T1000 (cell line): ENCODE measurements at regions not wholly inside any gene's neighbourhood (a gene's known extent, or its start where the extent isn't known, plus 50 kb on each side); places are given as distances from the start of the nearest gene placed in this dataset.

Source experiments
- DNase-seq: peaks from one replicate; lab custom pipeline; 2025; ENCODE audit warnings: mixed read lengths; lab: John Stamatoyannopoulos, UW

DNA sequence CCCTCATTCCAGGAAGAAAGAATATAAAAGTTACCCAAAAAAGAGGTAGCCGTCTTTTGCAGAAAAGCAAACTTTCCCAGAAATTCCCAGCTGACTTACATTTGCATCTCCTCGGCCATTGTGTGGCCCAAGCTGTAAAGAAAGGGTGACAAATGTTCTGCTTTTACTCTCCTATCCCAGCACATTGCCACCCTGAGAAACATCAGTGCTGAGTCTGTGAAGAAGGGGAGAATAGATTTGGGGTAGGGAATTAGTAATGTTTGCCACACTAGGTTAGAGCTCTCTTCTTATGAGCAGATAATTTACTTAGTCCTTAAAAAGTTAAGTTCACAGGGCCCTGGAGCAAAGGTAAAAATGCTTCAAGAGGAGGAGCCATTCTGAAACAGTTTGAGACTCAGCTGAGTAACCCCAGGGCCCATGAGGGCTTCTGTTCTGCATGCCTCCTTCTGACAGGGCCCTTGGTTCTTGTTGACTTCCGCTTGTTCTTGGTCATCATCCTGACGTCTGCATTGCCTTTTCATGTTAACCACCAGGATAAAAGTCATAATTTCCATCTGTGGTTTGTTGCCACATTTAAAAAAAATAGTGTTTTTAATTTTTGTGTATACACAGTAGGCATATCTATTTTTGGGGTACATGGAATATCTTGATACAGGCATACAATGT is 550.7 kb downstream of the RNF144A start:
- DNase-seq: no peak

DNA sequence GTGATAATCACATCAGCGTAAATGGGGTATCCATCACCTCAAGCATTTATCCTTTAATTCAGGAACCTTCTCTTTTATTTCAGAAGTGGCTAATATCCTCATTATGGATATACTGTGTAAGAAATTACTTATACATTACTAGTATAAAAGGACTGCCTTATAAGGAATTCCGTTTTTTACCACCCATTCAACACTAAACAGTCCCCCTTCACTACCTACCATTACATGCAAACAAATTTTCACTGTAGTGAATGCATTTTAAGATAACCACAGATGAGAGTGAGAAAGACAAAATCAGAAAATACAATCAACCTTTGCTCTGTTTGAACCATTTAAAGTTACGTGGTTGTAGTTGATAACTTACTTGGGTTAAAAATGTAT is 551.2 kb downstream of the RNF144A start:
- no peak for DNase-seq

DNA sequence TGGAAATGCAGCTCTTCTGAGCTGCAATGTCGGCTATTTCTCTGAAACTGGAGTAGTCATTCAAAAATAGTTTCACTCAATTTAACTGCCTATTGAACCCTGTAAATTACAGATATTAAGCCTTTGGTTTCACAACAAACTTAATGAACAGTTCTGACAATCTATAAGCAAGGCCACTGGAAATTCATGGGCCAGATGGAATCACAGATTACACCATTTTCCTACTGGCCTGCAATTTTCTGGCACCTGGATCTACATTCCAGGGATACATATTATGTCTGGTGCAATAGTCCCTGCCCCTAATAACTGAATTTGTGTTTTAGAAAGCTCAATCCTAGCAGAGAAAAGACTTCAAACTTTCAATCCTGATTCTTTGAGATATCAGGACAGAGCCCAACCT is 551.7 kb downstream of the RNF144A start:
- no peak for DNase-seq

DNA sequence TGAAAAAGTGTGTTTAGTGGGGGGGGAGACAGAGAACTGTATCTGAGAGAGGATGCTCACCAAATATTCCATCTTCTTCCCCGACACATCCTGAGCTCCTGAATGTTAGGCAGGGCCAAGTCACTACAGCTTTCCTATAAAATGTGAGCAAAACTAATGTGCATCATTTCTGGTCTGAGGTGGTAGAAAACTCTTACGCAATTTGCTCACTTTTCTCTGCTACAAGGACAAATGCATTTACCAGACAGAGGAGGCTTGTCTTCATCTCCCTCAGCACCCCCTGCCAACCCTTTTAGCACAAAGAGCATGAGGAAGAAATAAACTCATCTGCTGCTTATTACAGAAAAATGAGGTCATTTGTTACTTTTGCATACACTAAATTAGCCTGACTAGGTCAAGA is 554.0 kb downstream of the RNF144A start:
- DNase-seq: no peak

DNA sequence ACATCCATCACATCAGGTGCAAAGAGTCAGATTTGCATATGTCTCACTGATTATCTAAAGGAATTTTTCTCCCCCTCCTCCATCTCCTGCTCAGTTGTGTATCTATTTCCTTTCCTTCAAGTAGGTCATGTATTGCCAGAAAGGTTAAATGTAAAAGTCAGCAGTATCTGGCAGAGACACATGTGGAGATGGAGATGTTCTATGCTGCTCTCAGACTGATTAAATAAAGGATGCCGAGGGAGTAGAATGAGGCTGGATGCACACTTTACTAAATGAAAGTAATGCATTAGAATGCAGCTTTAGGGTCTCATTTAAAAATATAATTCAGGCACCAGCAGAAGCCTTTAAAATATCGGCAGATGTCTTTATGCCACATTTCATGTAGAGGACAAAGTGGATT is 555.3 kb downstream of the RNF144A start:
- DNase-seq: no peak

DNA sequence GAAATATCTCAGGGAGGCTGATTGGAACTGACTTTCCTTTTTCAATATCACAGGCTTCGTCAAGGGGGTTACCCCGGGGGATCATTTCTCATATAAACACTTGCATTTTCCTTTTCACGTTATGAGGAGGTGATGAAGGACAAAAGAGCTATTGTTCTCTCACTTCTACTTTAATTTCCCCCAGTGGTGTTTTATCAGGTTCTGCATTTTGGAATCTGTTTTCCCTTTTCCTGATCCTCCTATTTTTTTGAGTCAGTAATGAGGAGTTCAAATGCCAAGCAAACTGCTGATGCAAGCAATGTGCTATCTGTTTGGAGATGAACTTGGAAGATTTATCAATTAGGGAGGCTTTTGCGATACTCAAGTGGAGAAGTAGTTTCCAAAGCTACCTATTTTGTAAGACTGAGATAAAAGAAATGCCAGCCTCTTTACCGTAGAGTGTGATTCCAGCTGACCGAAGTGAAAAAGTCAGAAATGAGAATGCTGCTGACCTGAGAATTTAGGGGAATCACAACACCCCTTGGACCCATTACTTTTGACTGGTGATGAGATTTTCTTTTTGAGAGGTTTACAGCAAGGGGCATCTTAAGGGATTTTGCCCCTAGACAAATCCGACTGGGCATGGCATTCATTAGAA is 556.0 kb downstream of the RNF144A start:
- no peak for DNase-seq

DNA sequence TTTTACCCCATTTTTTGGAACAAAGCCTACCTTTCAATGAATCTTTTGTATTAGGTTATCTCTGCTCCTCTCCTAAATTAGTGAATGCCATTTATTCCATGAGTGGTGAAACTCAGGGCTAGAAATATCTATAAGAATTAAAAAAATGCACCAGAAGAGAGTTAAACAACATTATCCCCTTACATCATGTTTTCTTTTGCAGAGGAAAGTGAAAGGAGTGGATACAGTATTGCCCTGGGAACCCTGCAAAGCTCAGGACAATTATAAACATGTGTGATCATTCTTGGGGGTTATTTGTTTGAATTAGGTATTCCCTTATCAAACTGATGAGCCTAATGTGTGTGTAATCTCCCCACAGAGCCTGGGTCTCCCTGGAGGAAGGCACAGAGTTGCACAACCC is 559.2 kb downstream of the RNF144A start:
- no peak for DNase-seq

DNA sequence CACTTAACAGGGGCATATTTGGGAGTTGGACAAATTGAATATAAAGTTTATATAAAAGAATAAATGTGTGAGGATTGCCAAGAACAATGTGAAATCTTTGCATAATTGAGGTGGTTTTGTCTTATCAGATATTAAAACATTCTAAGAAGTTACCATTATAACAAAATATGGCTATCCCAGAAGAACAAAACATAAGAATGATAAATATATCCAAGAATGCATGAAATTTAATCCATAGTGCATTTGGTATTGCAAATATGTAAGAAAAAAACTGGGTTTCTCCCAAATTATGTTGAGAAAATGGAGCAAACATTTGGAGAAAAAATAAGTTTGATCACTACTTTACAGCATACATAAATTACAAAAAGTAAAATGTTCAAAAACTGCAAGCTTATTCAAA is 562.4 kb downstream of the RNF144A start:
- DNase-seq: no peak

DNA sequence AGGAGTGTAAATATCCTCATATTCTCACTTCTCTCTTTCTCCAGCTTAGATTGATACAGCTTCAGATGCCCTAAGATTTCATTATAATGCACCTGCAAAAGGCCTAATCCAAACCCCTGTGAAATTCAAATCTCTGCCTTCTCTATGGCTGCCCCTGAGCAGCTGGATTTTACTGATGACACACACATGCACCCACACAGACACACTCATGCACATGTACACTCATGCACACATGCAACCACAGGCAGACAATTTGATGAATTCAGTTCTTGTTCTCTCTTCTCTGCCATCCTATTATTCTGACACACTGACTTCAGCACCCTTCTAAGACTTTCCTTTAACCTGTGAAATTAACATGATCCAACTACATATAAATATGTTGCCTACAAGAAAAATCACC is 563.2 kb downstream of the RNF144A start:
- DNase-seq: no peak

DNA sequence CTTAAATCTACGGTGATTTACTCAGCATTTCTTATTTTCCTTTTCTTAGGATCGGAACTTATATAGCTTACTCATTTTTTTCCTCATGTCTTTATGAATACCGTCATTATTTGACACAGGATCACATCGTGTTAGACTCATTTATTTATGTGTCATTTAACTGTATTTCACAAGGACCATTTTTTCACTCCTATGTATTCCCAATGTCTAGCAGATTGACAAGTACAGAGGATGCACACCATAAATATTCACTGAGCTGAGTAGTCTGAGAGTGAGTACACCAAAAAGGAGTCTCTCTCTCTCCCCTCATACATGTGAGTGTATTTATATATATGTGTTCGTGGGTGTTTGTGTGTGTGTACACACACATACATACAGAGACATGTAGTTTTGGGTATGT is 573.5 kb downstream of the RNF144A start:
- DNase-seq: no peak

DNA sequence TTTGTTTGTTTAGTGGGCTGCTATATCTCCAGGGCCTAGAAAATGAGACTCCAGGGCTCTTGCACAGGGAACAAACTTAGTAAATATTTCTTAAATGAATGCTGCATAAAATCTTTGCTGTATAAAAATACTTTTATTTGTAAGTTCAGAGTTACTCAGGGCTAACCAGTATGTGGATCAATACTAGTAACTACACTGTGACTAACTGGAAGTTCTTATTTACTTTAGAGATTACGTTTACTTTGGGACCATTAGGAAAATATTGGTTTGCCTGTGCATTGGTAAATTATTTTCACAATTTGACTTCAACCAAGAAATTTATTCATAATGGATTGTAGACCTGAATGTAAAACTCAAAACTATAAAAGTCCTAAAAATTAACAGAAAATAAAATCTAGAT is 575.5 kb downstream of the RNF144A start:
- DNase-seq: no peak

DNA sequence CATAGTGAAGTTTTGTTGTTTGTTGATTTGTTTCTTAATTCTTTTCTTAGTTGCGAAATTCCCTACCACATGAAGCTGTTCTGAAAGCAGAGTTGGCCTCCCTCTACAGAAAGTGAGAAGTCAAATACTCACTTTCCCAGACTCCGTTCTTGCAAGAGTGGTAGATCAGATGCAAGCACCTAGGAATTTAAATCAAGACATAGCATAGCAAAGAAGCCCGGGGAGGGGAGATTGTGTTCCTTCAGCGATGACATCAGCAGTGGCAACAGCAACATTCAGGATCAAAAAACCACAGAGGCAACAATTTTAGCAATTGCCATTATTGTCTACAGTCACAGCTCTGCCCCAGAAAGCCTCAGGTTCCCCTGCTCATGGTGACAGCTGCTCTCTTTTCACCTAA is 580.0 kb downstream of the RNF144A start:
- no peak for DNase-seq

DNA sequence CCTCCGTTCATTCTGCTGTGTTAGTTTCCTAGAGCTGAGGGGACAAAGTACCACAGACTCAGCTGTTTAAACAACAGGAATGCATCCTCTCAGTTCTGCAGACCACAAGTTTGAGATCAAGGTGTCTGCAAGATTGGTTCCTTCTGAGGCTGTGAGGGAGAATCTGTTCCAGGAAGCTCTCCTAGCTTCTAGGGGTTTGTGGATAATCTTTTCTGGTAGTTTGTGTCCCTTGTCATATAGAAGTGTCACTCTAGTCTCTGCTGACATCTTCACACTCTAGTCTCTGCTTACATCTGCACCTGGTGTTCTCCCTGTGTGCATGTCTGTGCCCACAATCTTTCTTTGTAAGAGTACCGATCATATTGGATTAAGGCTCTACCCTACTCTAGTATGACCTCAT is 581.8 kb downstream of the RNF144A start:
- no peak for DNase-seq

DNA sequence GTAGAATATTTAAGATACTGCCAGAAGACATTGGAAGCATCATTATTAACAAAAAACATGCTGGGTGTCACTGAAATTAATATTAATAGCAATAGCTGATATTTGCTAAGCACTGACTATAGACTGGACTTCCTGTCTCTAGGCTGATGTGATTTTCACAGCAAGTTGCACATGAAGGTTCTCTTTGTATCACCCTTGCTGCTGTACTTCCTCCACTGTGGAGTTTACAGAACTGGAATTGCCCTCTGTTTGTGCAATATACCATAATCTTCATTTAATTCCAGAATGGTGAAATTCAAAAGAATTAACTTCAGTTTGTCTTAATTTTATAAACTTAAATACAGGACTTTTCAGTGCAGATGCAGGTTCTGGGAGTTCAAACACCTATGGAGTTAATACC is 585.1 kb downstream of the RNF144A start:
- no peak for DNase-seq

DNA sequence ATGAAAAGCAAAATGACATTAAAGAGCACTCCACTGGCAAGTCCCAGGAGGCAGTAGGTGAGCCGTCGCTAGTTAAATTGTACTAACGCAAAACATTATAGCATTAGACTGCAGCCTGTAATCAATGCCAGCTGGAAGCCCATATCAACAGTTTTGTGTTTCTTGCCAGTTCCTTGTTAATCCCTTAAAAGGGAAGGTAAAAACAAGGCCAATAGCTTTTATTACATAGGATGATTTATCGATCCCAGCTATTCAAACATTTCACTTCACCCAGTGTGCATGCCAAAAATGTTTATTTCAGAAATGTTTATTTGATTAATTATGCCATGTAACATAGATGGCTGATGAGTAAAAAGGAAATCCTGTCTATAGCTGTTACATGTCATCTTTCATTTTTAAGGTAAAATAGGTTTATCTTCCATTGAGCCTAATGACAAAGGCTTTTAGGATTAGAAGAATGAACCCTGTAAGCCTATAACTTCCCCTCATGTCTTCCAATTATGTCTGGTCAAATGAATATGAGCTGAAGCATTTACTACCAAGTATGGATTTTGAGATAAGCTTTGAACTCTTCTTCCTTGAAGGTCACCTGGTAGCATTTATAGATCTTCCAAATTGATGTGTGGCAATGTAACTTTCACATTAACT is 591.2 kb downstream of the RNF144A start:
- DNase-seq: no peak

DNA sequence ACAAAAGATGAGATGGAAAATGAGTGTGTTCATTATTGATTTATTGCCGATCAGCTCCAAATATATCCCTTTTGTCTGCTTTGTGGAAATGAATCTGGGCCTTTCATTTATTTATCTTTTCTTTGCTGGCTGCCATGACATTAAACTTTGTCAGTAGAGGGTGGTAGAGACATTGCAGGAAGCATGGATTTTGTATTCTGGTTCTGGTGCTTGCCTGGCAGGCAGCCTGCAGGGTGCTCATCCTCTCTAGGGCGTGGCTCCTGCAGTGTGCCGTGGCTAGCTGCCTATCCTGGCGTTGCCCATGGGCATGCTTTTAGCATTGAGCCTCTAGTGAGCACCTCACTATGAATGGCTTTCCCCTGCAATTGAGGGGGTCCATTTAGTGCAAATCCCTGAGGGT is 593.1 kb downstream of the RNF144A start:
- no peak for DNase-seq

DNA sequence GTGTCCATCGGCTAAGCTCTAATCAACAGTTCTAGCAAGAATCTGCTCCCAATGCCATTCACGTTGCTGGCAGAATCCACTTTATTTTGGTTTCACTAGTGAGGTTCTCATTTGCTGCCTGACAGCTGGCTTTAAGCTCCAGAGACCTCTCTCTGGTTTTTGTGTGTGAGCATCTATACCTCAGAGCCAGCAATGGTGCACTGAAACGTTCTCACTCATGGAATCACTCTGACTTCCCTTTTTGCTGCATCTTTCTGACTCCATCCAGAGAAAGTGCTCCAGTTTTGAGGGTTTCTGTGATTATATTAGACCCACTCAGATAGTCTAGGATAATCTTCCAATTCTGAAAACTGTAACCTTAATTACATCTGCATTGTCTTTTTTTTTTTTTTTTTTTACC is 596.6 kb downstream of the RNF144A start:
- no peak for DNase-seq

DNA sequence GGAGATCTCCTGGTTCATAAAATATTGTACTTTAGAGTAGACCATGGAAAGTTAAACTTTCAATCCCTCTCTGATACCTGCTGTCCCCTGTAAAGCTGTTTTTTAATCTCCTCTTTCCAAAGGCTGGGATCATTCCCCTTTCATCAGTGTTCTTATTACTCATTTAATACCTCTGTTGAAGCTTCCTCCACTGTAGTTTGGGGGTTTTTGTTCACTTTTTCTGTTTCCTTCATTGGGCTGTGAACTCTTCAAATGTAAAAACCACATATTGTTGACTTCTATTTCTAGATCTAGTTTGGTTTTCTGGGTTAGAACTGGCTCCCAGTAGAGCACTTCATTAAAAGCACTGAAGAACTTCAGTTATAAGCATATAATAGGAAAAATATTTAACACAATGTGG is 598.1 kb downstream of the RNF144A start:
- no peak for DNase-seq

DNA sequence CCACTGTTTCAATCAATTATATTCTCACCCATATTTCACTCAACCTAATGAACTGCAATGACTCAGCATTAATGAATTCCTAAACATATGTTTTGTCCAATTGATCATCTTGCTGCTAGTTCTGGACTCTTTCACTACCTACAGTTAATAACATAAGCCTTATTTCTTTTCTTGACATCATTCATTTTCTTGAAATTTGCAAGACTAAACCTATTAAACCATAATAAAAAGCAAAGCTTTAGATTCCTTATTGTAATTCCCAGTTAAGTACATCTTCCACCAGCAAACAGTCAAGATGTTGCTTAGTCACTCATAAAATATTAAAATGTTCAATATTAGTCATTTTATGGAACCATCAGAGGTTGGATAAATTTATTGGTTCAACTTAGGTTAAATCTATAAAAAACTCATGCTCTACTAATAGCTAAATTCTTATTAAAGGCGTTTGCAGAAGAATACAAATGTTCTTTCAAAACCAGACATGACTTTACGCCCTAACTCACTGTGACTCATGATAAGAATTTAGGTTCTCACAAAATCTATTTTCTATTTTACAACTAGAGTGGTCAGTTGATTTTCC is 599.4 kb downstream of the RNF144A start:
- DNase-seq: no peak

DNA sequence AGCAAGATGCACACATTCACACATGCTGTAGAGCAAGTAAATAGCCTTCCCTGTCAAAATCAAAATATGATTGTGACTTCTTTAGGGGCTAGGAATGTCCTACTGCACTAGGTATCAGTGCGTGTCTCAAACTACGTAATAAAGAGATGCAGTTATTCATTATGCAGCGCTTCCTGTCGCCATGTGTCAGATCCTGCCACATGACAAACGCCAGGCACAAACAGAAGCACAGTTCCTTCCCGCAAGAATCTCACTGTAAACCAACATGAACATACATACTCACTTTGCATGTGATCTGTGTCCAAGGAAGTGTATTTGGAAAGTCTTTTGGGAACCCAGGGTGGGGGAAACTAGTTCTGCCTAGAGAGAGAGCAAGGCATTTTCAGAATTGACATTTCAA is 599.9 kb downstream of the RNF144A start:
- DNase-seq: no peak

DNA sequence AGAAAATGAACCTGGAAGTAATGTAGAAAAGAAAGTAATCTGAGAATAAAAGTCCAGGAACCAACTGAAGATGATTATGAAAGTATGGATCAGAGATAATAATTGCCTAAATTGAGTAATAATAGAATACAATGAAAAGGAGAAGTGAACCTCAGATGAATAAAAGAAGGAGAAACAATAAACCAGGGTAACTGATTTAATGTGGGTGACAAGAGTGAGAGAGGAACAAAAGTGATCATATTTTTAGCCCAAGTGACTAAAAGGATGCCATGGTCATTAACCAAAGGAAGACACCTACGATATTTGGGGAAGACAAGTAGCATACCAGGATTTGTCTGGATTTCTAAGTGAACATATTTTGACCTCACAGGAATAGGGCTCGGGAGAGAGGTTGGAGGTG is 600.6 kb downstream of the RNF144A start:
- no peak for DNase-seq

DNA sequence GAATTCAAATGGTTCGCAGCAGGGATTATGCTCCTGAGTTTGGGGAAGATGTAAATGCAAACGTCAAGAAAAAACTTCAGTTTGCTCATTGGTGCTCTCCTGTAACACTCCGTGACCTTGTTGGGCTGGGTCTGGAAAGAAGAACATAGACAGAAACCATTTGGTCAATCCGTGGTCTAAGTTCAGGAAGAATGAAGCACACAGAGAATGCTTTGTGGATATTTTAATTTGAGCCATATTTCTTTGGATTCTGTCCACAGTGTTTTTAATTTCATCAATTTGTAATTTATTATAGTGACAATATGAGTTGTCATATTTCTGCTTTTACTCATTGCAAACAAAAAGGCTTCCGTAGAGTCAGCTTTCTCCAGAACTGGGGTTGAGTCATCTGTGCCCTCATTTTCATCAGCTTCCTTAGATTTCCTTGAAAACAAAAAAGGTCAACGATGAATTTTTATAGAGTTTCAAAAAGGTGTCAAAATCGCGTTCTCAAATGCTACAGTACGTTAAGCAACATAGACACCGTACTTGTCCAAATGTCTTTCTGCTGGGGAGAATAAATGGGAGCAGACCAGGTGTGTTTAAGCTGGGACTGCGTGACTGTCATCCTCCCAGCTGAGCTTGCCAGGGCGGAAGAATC is 606.4 kb downstream of the RNF144A start:
- no peak for DNase-seq

DNA sequence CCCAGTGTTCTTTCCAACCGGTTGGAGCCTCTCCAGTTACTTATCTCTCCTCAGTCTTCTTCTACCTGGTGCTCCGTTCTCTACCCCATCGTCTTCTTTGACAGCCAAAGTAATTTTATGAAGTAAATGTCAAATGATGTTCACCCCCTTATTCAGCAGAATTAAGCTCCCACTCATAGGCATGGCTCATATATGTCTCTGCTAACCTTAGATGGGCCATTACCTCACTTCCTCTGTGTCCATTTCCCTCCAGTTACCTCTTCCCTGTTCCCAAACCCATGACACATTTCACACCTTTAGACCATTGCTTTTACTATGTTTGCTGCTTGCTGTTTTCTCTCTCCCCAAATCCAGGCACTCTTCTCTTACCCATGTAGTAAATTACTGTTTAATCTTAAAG is 607.0 kb downstream of the RNF144A start:
- DNase-seq: no peak
